ENCODE measurements at regions not wholly inside any gene's neighbourhood (a gene's known extent, or its start where the extent isn't known, plus 50 kb on each side); places are given as distances from the start of the nearest gene placed in this dataset.

GRCh38 chr15:77543159-77543882 lies 89.4 kb downstream of the LINGO1 start (continued):
- TF ChIP-seq AFF4 (CRISPR knock-in tag; IDR thresholded peaks at IDR 0.05), result no peak
- TF ChIP-seq PURB (CRISPR knock-in tag; IDR thresholded peaks at IDR 0.05; ENCODE audit: low read depth), result no peak
- peak; percentile 72 for TF ChIP-seq USF1 (CRISPR knock-in tag; IDR thresholded peaks at IDR 0.05)
- no peak for TF ChIP-seq MTA2 (IDR thresholded peaks at IDR 0.05; ENCODE audit: low read depth)
- TF ChIP-seq ATF3 (IDR thresholded peaks at IDR 0.05), result no peak
- 0 out of 2 replicates have a peak, but pooled peaks have one; percentile 32 for TF ChIP-seq ATF3 (CRISPR knock-in tag; conservative IDR thresholded peaks at IDR 0.05)
- TF ChIP-seq DPF2 (IDR thresholded peaks at IDR 0.05), result no peak
- no peak for TF ChIP-seq ELK3 (CRISPR knock-in tag; IDR thresholded peaks at IDR 0.05)
- TF ChIP-seq ZNF408 (CRISPR knock-in tag; IDR thresholded peaks at IDR 0.05; ENCODE audit: low read depth), result no peak
- TF ChIP-seq ZFPM2 (CRISPR knock-in tag; IDR thresholded peaks at IDR 0.05), result no peak
- TF ChIP-seq ZFP1 (CRISPR knock-in tag; IDR thresholded peaks at IDR 0.05), result no peak
- TF ChIP-seq MAFF (IDR thresholded peaks at IDR 0.05; ENCODE audit: low read length), result no peak
- no peak for TF ChIP-seq TBP (optimal IDR thresholded peaks at IDR 0.05; ENCODE audit: low read depth, low read length)
- TF ChIP-seq NFE2 (IDR thresholded peaks at IDR 0.05; ENCODE audit: low read depth), result no peak
- no peak for TF ChIP-seq LCOR (CRISPR knock-in tag; IDR thresholded peaks at IDR 0.05)
- no peak for TF ChIP-seq ZBED1 (IDR thresholded peaks at IDR 0.05)
- TF ChIP-seq THRB (CRISPR knock-in tag; conservative IDR thresholded peaks at IDR 0.05), result no peak
- TF ChIP-seq TOE1 (IDR thresholded peaks at IDR 0.05; ENCODE audit: borderline replicate concordance), result peak; percentile 50; the same call in 1 of the 2 replicates
- TF ChIP-seq TOE1 (CRISPR knock-in tag; IDR thresholded peaks at IDR 0.05; ENCODE audit: borderline replicate concordance, low read depth), result no peak
- TF ChIP-seq TAF15 (IDR thresholded peaks at IDR 0.05; ENCODE audit: low read depth, low read length), result no peak
- TF ChIP-seq KDM1A (IDR thresholded peaks at IDR 0.05), result no peak

Data from K562 (cell line).